AG04449 (cell line): ENCODE measurements at regions not wholly inside any gene's neighbourhood (a gene's known extent, or its start where the extent isn't known, plus 50 kb on each side); places are given as distances from the start of the nearest gene placed in this dataset.

Experiments
- CTCF ChIA-PET: fragments of 350-600 bp; formaldehyde crosslinking; extraction: SDS; loops from one replicate; lab custom pipeline; 2021; ENCODE audit warnings: antibody characterized with exemption; lab: Yijun Ruan, JAX
- POLR2A ChIA-PET: fragments of 400-600, 350-600 bp; formaldehyde crosslinking; extraction: SDS; loops from one replicate; lab custom pipeline; 2020; ENCODE audit warnings: antibody characterized with exemption, inconsistent platforms; lab: Yijun Ruan, JAX
- DNase-seq: peaks from one replicate; pipeline ENCODE4 v3.0.0-alpha.2; 2010; ENCODE audit warnings: low read depth, low spot score
- H3K4me3 ChIP-seq: 2 replicates; pipeline ENCODE4 v1.5.1; 2011; ENCODE audit warnings: low read depth, mild to moderate bottlenecking, control low read depth, low read length
- CTCF ChIP-seq: IDR thresholded peaks from one replicate; pipeline ENCODE4 v1.5.1; 2011; ENCODE audit warnings: mild to moderate bottlenecking, moderate library complexity, low read length, control low read depth, inconsistent platforms; ENCODE audit not compliant: insufficient read depth; ENCODE audit errors: missing control alignments

GRCh38 chr4:41446391-41446790 lies 91.6 kb upstream of the LIMCH1 start:
- ChIA-PET CTCF (no interaction called here), POLR2A (no interaction called here)
- no peak for DNase-seq
- no peak overlapping the region for H3K4me3 ChIP-seq
- TF ChIP-seq CTCF: no peak

- ChIA-PET CTCF (no interaction called here), POLR2A (no interaction called here)
- no peak for TF ChIP-seq CTCF
- DNase-seq: no peak
- no peak overlapping the region for H3K4me3 ChIP-seq
Measured at GRCh38 chr4:41446981-41447725, 90.8 kb upstream of the LIMCH1 start.

- ChIA-PET POLR2A (no interaction called here), CTCF (no interaction called here)
- no peak for TF ChIP-seq CTCF
- no peak overlapping the region for H3K4me3 ChIP-seq
- no peak for DNase-seq
Measured at GRCh38 chr4:41448934-41449333, 89.0 kb upstream of the LIMCH1 start.

- DNase-seq: no peak
- ChIA-PET POLR2A (no interaction called here), CTCF (no interaction called here)
- TF ChIP-seq CTCF: no peak
- no peak overlapping the region for H3K4me3 ChIP-seq
Measured at GRCh38 chr4:41451961-41452360, 86.0 kb upstream of the LIMCH1 start.

- POLR2A ChIA-PET: no interaction called here
- CTCF ChIA-PET: no interaction called here
- no peak for TF ChIP-seq CTCF
- no peak for DNase-seq
- H3K4me3 ChIP-seq: no peak overlapping the region
Measured at GRCh38 chr4:41452484-41453225, 85.3 kb upstream of the LIMCH1 start.

GRCh38 chr4:41454423-41454822 lies 83.5 kb upstream of the LIMCH1 start:
- POLR2A ChIA-PET: no interaction called here
- CTCF ChIA-PET: no interaction called here
- no peak overlapping the region for H3K4me3 ChIP-seq
- DNase-seq: no peak
- TF ChIP-seq CTCF: no peak
